ENCODE measurements at regions not wholly inside any gene's neighbourhood (a gene's known extent, or its start where the extent isn't known, plus 50 kb on each side); places are given as distances from the start of the nearest gene placed in this dataset.

DNA sequence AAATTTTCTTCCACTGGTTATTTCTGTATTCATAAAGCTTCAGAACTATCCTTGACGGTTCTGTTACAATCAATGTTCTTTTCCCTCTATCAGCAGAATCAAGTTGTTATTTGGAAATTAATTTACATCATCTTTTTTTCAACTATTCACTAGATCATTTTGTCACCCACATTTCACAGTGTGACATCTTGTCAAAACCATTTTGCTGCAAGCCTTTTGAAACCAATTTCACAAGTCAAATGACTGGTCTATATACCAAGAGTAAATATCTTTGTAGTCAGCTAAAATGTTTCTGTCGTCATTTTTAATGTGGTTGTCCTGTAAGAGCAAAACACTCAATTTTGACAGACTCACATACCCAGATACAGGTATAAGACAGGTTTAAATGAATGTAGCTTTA lies 984.3 kb upstream of the TYRP1 start:
- no peaks in the 10 kb centered on the region for H3K27me3 ChIP-seq (replicated peaks; ENCODE audit: insufficient read depth, low read depth, low read length, poor library complexity)
- H3K36me3 ChIP-seq (ENCODE audit: insufficient read depth, low read length, poor library complexity, severe bottlenecking) = no peaks in the 10 kb centered on the region
- ChIA-PET POLR2A (ENCODE audit: low non-redundant PET) (no interaction called here), CTCF (no interaction called here)
- no peaks in the 10 kb centered on the region for H3K4me1 ChIP-seq (ENCODE audit: insufficient read depth, low read length, poor library complexity, severe bottlenecking)
- no peak overlapping the region for H3K4me3 ChIP-seq (ENCODE audit: low read depth, low read length, poor library complexity, severe bottlenecking)
- no peak for TF ChIP-seq EZH2 (IDR thresholded peaks at IDR 0.05; ENCODE audit: borderline replicate concordance, low read depth, low read length, poor library complexity, severe bottlenecking)
- TF ChIP-seq, protein P1, sequence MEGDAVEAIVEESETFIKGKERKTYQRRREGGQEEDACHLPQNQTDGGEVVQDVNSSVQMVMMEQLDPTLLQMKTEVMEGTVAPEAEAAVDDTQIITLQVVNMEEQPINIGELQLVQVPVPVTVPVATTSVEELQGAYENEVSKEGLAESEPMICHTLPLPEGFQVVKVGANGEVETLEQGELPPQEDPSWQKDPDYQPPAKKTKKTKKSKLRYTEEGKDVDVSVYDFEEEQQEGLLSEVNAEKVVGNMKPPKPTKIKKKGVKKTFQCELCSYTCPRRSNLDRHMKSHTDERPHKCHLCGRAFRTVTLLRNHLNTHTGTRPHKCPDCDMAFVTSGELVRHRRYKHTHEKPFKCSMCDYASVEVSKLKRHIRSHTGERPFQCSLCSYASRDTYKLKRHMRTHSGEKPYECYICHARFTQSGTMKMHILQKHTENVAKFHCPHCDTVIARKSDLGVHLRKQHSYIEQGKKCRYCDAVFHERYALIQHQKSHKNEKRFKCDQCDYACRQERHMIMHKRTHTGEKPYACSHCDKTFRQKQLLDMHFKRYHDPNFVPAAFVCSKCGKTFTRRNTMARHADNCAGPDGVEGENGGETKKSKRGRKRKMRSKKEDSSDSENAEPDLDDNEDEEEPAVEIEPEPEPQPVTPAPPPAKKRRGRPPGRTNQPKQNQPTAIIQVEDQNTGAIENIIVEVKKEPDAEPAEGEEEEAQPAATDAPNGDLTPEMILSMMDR (conservative IDR thresholded peaks at IDR 0.05; ENCODE audit: low read depth, low read length) = no peak
- intact Hi-C loops (cut with micrococcal nuclease; ENCODE audit: unreplicated experiment) = no loop called here
- no peak for DNase-seq (ENCODE audit: low spot score)
- BruUV-seq (replicated peaks) = no TSS peak
- no peak overlapping the region for H3K27ac ChIP-seq (ENCODE audit: low read depth, low read length, poor library complexity, severe bottlenecking)
- H3K9me3 ChIP-seq (ENCODE audit: low read depth, low read length, poor library complexity, severe bottlenecking) = no peaks in the 10 kb centered on the region

DNA sequence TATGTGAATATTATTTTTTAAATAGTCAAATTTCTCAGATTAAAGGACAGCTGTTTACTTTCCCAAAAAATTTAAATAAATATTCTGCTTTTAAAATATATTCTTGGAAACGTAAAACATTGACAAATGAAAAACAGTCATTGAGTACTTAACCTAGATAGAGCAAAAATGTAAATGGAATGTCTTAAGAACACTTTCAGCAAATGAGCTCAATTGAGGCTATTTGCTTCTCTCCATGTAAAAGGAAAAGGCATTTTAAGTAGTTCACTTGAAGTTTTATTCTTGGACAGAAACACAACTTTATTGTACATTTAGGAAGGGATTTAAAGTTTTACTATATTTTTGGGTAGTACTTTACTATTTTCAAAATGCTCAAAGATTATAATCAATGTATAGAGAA lies 983.6 kb upstream of the TYRP1 start:
- ChIA-PET CTCF (no interaction called here), POLR2A (ENCODE audit: low non-redundant PET) (no interaction called here)
- no peak for DNase-seq (ENCODE audit: low spot score)
- no peaks in the 10 kb centered on the region for H3K27me3 ChIP-seq (replicated peaks; ENCODE audit: insufficient read depth, low read depth, low read length, poor library complexity)
- no peak overlapping the region for H3K4me3 ChIP-seq (ENCODE audit: low read depth, low read length, poor library complexity, severe bottlenecking)
- H3K4me1 ChIP-seq (ENCODE audit: insufficient read depth, low read length, poor library complexity, severe bottlenecking) = no peaks in the 10 kb centered on the region
- no TSS peak for BruUV-seq (replicated peaks)
- H3K9me3 ChIP-seq (ENCODE audit: low read depth, low read length, poor library complexity, severe bottlenecking) = no peaks in the 10 kb centered on the region
- no peak overlapping the region for H3K27ac ChIP-seq (ENCODE audit: low read depth, low read length, poor library complexity, severe bottlenecking)
- no peaks in the 10 kb centered on the region for H3K36me3 ChIP-seq (ENCODE audit: insufficient read depth, low read length, poor library complexity, severe bottlenecking)
- intact Hi-C loops (cut with micrococcal nuclease; ENCODE audit: unreplicated experiment) = no loop called here
- no peak for TF ChIP-seq EZH2 (IDR thresholded peaks at IDR 0.05; ENCODE audit: borderline replicate concordance, low read depth, low read length, poor library complexity, severe bottlenecking)
- TF ChIP-seq, protein P1 (conservative IDR thresholded peaks at IDR 0.05; ENCODE audit: low read depth, low read length) = no peak

DNA sequence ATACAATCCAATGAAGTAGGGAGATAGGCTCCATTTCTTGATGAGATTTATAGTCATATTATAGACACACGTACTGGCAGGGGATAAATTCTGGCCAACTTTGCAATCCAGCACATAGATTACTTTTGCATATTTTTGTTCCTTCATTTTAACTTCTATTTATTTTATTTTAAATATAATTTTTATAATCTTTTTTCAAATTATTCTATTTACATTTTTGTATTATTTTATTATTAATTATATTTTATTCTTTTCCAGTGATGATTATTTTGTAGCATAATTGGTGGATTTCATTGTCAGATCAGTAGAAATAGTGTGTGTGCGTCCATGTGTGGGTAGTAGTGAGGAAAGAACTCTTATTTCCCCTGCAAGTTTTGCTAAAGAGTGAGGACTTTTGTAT lies 980.1 kb upstream of the TYRP1 start:
- no peak for DNase-seq (ENCODE audit: low spot score)
- TF ChIP-seq, protein P1 (conservative IDR thresholded peaks at IDR 0.05; ENCODE audit: low read depth, low read length) = no peak
- no peak for TF ChIP-seq EZH2 (IDR thresholded peaks at IDR 0.05; ENCODE audit: borderline replicate concordance, low read depth, low read length, poor library complexity, severe bottlenecking)
- Histone ChIP-seq H3K9me3 (ENCODE audit: low read depth, low read length, poor library complexity, severe bottlenecking) (no peaks in the 10 kb centered on the region), H3K36me3 (ENCODE audit: insufficient read depth, low read length, poor library complexity, severe bottlenecking) (no peaks in the 10 kb centered on the region), H3K27ac (ENCODE audit: low read depth, low read length, poor library complexity, severe bottlenecking) (no peak overlapping the region), H3K27me3 (replicated peaks; ENCODE audit: insufficient read depth, low read depth, low read length, poor library complexity) (no peaks in the 10 kb centered on the region), H3K4me3 (ENCODE audit: low read depth, low read length, poor library complexity, severe bottlenecking) (no peak overlapping the region), H3K4me1 (ENCODE audit: insufficient read depth, low read length, poor library complexity, severe bottlenecking) (no peaks in the 10 kb centered on the region)
- CTCF ChIA-PET = no interaction called here
- POLR2A ChIA-PET (ENCODE audit: low non-redundant PET) = no interaction called here
- intact Hi-C loops (cut with micrococcal nuclease; ENCODE audit: unreplicated experiment) = no loop called here
- BruUV-seq (replicated peaks) = no TSS peak
